IMR-90 (cell line): ENCODE measurements at regions not wholly inside any gene's neighbourhood (a gene's known extent, or its start where the extent isn't known, plus 50 kb on each side); places are given as distances from the start of the nearest gene placed in this dataset.

Experiments
- ATAC-seq: fragments of 200-7000 bp; cut with Tn5 transposase; 2 replicates; pipeline ENCODE4 v1.9.1; 2020; ENCODE audit warnings: low read depth, mild to moderate bottlenecking, moderate library complexity
- BruUV-seq: library from RNA; stranded (reverse); fragments of 400-500 nt; replicated peaks from 2 replicates; lab custom pipeline; 2021; lab: Mats Ljungman, UMichigan
- CTCF ChIA-PET: fragments of 300-600 bp; formaldehyde crosslinking; extraction: SDS; loops from one replicate; lab custom pipeline; 2021; ENCODE audit warnings: antibody characterized with exemption; lab: Yijun Ruan, JAX
- POLR2A ChIA-PET: fragments of 300-600 bp; sonication (Branson Sonifier 250); formaldehyde crosslinking; loops from one replicate; lab custom pipeline; 2022; ENCODE audit warnings: antibody characterized with exemption; ENCODE audit not compliant: unreplicated experiment; lab: Charles Lee
- DNase-seq: peaks from one replicate; pipeline ENCODE4 v3.0.0; 2013
- H2AFZ ChIP-seq: replicated peaks from 2 replicates; pipeline ENCODE3; 2013; ENCODE audit warnings: low read length, mild to moderate bottlenecking; ENCODE audit not compliant: poor library complexity
- H2AK5ac ChIP-seq: 2 replicates; pipeline ENCODE4 v1.6.1; 2013; ENCODE audit warnings: low read depth, low read length, inconsistent platforms
- H2AK9ac ChIP-seq: replicated peaks from 2 replicates; pipeline ENCODE3; 2013; ENCODE audit warnings: mild to moderate bottlenecking, low read depth, low read length, moderate library complexity; ENCODE audit not compliant: poor library complexity
- H2BK120ac ChIP-seq: 2 replicates; pipeline ENCODE4 v1.6.1; 2013; ENCODE audit warnings: low read depth, low read length, inconsistent platforms
- H2BK15ac ChIP-seq: 3 replicates; pipeline ENCODE4 v1.6.1; 2013; ENCODE audit warnings: low read depth, low read length, inconsistent platforms
- H2BK20ac ChIP-seq: 2 replicates; pipeline ENCODE4 v1.6.1; 2013; ENCODE audit warnings: low read depth, mild to moderate bottlenecking, inconsistent platforms, low read length, moderate library complexity
- H2BK5ac ChIP-seq: 2 replicates; pipeline ENCODE4 v1.6.1; 2013; ENCODE audit warnings: mild to moderate bottlenecking, low read depth, low read length, inconsistent platforms; ENCODE audit not compliant: poor library complexity, severe bottlenecking
- H3K14ac ChIP-seq: replicated peaks from 2 replicates; pipeline ENCODE4 v1.6.1; 2013; ENCODE audit warnings: low read depth, low read length, inconsistent platforms
- H3K18ac ChIP-seq: 2 replicates; pipeline ENCODE4 v1.6.1; 2013; ENCODE audit warnings: low read depth, low read length, control low read depth
- H3K23ac ChIP-seq: 2 replicates; pipeline ENCODE4 v1.6.1; 2013; ENCODE audit warnings: low read depth, low read length, inconsistent platforms
- H3K27ac ChIP-seq: 2 replicates; pipeline ENCODE4 v1.5.1; 2013; ENCODE audit warnings: mild to moderate bottlenecking, control low read depth, low read length; ENCODE audit not compliant: insufficient read depth
- H3K27me3 ChIP-seq: 2 replicates; pipeline ENCODE4 v1.6.1; 2013; ENCODE audit warnings: low read length; ENCODE audit not compliant: control insufficient read depth, insufficient read depth
- H3K36me3 ChIP-seq: 2 replicates; pipeline ENCODE4 v1.6.1; 2013; ENCODE audit warnings: low read length, mixed read lengths; ENCODE audit not compliant: control insufficient read depth, insufficient read depth
- H3K4ac ChIP-seq: 2 replicates; pipeline ENCODE4 v1.6.1; 2013; ENCODE audit warnings: low read depth, low read length, inconsistent platforms
- H3K4me1 ChIP-seq: 2 replicates; pipeline ENCODE4 v1.6.1; 2013; ENCODE audit warnings: low read length, mixed read lengths; ENCODE audit not compliant: control insufficient read depth, insufficient read depth
- H3K4me2 ChIP-seq: 2 replicates; pipeline ENCODE4 v1.6.1; 2013; ENCODE audit warnings: low read depth, mild to moderate bottlenecking, control low read depth, low read length, moderate library complexity
- H3K4me3 ChIP-seq: 2 replicates; pipeline ENCODE4 v1.5.1; 2013; ENCODE audit warnings: low read depth, mild to moderate bottlenecking, control low read depth, low read length, moderate library complexity; ENCODE audit not compliant: insufficient read depth
- H3K56ac ChIP-seq: 2 replicates; pipeline ENCODE4 v1.6.1; 2013; ENCODE audit warnings: low read length, inconsistent platforms; ENCODE audit not compliant: insufficient read depth; ENCODE audit errors: extremely low read depth
- H3K79me1 ChIP-seq, 2 experiments: 2 replicates each; pipeline ENCODE4 v1.6.1; 2013; ENCODE audit warnings: low read length in 2 of 2, inconsistent platforms in 1 of 2, low read depth in 1 of 2
- H3K9ac ChIP-seq: 2 replicates; pipeline ENCODE4 v1.6.1; 2013; ENCODE audit warnings: low read depth, low read length, control low read depth
- H3K9me1 ChIP-seq: 2 replicates; pipeline ENCODE4 v1.6.1; 2013; ENCODE audit warnings: low read length, inconsistent platforms; ENCODE audit not compliant: insufficient read depth
- H3K9me3 ChIP-seq: 2 replicates; pipeline ENCODE4 v1.6.1; 2013; ENCODE audit warnings: low read length; ENCODE audit not compliant: control insufficient read depth, insufficient read depth
- H4K20me1 ChIP-seq: 2 replicates; pipeline ENCODE4 v1.6.1; 2013; ENCODE audit warnings: low read length, inconsistent platforms; ENCODE audit not compliant: insufficient read depth
- H4K5ac ChIP-seq: 2 replicates; pipeline ENCODE4 v1.6.1; 2013; ENCODE audit warnings: mild to moderate bottlenecking, low read depth, low read length, control low read depth
- H4K8ac ChIP-seq, 2 experiments: 2 replicates each; pipeline ENCODE4 v1.6.1; 2013; ENCODE audit warnings: low read depth in 2 of 2, low read length in 2 of 2, control low read depth in 1 of 2, inconsistent platforms in 1 of 2
- H4K91ac ChIP-seq: 2 replicates; pipeline ENCODE4 v1.6.1; 2013; ENCODE audit warnings: low read depth, low read length, inconsistent platforms; ENCODE audit not compliant: insufficient read depth
- BHLHE40 ChIP-seq: fragments of 150-350 bp; IDR thresholded peaks from 2 replicates; pipeline ENCODE4 v1.6.1; 2016; ENCODE audit warnings: mild to moderate bottlenecking, low read depth, low read length
- CEBPB ChIP-seq: IDR thresholded peaks from 2 replicates; pipeline ENCODE4 v1.6.1; 2012; ENCODE audit warnings: low read depth, low read length, improper control_type of control experiment
- CHD1 ChIP-seq: IDR thresholded peaks from 2 replicates; pipeline ENCODE4 v1.6.1; 2012; ENCODE audit warnings: low read depth, low read length, improper control_type of control experiment
- CTCF ChIP-seq: conservative IDR thresholded peaks from 2 replicates; pipeline ENCODE4 v1.5.1; 2012; ENCODE audit warnings: mild to moderate bottlenecking, low read depth, low read length, improper control_type of control experiment
- ELK1 ChIP-seq: fragments of 150-350 bp; IDR thresholded peaks from 2 replicates; pipeline ENCODE4 v1.6.1; 2016; ENCODE audit warnings: low read depth, mild to moderate bottlenecking, low read length, moderate library complexity, borderline replicate concordance
- FOS ChIP-seq: fragments of 150-350 bp; IDR thresholded peaks from 2 replicates; pipeline ENCODE4 v1.6.1; 2016; ENCODE audit warnings: low read depth, low read length
- MAFK ChIP-seq: IDR thresholded peaks from 2 replicates; pipeline ENCODE4 v1.6.1; 2012; ENCODE audit warnings: low read depth, low read length, improper control_type of control experiment
- MAZ ChIP-seq: IDR thresholded peaks from 2 replicates; pipeline ENCODE4 v1.6.1; 2012; ENCODE audit warnings: low read depth, mild to moderate bottlenecking, low read length, improper control_type of control experiment, moderate library complexity, borderline replicate concordance
- MXI1 ChIP-seq: IDR thresholded peaks from 2 replicates; pipeline ENCODE4 v1.6.1; 2012; ENCODE audit warnings: low read depth, mild to moderate bottlenecking, low read length, moderate library complexity, borderline replicate concordance
- NFE2L2 ChIP-seq: fragments of 150-350 bp; IDR thresholded peaks from 2 replicates; pipeline ENCODE4 v1.6.1; 2016; ENCODE audit warnings: low read depth, mild to moderate bottlenecking, low read length
- POLR2A ChIP-seq: IDR thresholded peaks from 2 replicates; pipeline ENCODE4 v1.6.1; 2012; ENCODE audit warnings: mild to moderate bottlenecking, low read depth, low read length
- RAD21 ChIP-seq: IDR thresholded peaks from 2 replicates; pipeline ENCODE4 v1.6.1; 2012; ENCODE audit warnings: low read length, improper control_type of control experiment
- RCOR1 ChIP-seq: IDR thresholded peaks from 2 replicates; pipeline ENCODE4 v1.6.1; 2012; ENCODE audit warnings: mild to moderate bottlenecking, low read length, improper control_type of control experiment; ENCODE audit not compliant: insufficient replicate concordance
- RFX5 ChIP-seq: IDR thresholded peaks from 2 replicates; pipeline ENCODE4 v1.8.0; 2012; ENCODE audit warnings: low read depth, mild to moderate bottlenecking, low read length, moderate library complexity
- SMC3 ChIP-seq: fragments of 150-350 bp; IDR thresholded peaks from 2 replicates; pipeline ENCODE4 v1.6.1; 2016; ENCODE audit warnings: low read depth, mild to moderate bottlenecking, antibody characterized with exemption, low read length, moderate library complexity
- USF2 ChIP-seq: fragments of 150-350 bp; IDR thresholded peaks from 2 replicates; pipeline ENCODE4 v1.6.1; 2017; ENCODE audit warnings: mild to moderate bottlenecking, antibody characterized with exemption, low read length, low read depth
- WGBS, 2 experiments: methylation state at CpG; one replicate each; pipeline versions ENCODE4 v1.1.5 to v1.1.7; 2013; ENCODE audit warnings: missing lambda C conversion rate in 2 of 2; ENCODE audit not compliant: insufficient read length in 1 of 2; ENCODE audit errors: extremely low coverage in 2 of 2; 5-methylcytosine and 5-hydroxymethylcytosine counted together
- dilution Hi-C: fragments of 300-500 bp; cut with HindIII; formaldehyde crosslinking; loops from one replicate; pipeline ENCODE4 v1.14.3; 2018; ENCODE audit warnings: low sequenced_read_pairs; ENCODE audit not compliant: unreplicated experiment
- in situ Hi-C: fragments of 300-500 bp; cut with MboI; formaldehyde crosslinking; loops from 3 replicates; pipeline ENCODE4 v1.14.3; 2019; ENCODE audit warnings: low sequenced_read_pairs, inconsistent platforms, mixed read lengths
- intact Hi-C: fragments of 100-400 bp; cut with micrococcal nuclease; formaldehyde crosslinking; loops from 2 replicates; pipeline ENCODE4 v1.10.0; 2022

- no peak overlapping the region for H2BK15ac ChIP-seq
- H2AK5ac ChIP-seq: no peak overlapping the region
- H3K27me3 ChIP-seq: peaks cover 3% of the 10 kb centered on the region
- no peaks in the 10 kb centered on the region for H4K20me1 ChIP-seq
- no peaks in the 10 kb centered on the region for H3K9me3 ChIP-seq
- no peaks in the 10 kb centered on the region for H3K4me1 ChIP-seq
- H3K9me1 ChIP-seq: no peaks in the 10 kb centered on the region
- H3K14ac ChIP-seq: no peak overlapping the region
- H3K56ac ChIP-seq: no peak overlapping the region
- no peak overlapping the region for H4K91ac ChIP-seq
- no peak overlapping the region for H3K4me2 ChIP-seq
- H2BK20ac ChIP-seq: no peak overlapping the region
- CTCF ChIA-PET: no interaction called here
- TF ChIP-seq CTCF: no peak
- no peak for TF ChIP-seq MXI1
- TF ChIP-seq BHLHE40: no peak
- TF ChIP-seq CHD1: no peak
- no peak for TF ChIP-seq MAFK
- no peak for TF ChIP-seq RAD21
- no peak for TF ChIP-seq RFX5
- TF ChIP-seq ELK1: no peak
- TF ChIP-seq POLR2A: no peak
- no peak for TF ChIP-seq CEBPB
- no peak for TF ChIP-seq SMC3
- TF ChIP-seq MAZ: no peak
- no peak for TF ChIP-seq NFE2L2
- no peak for TF ChIP-seq USF2
- TF ChIP-seq RCOR1: no peak
- TF ChIP-seq FOS: no peak
- H3K23ac ChIP-seq: no peak overlapping the region
- ATAC-seq (no peak), DNase-seq (no peak)
- BruUV-seq: no TSS peak
- POLR2A ChIA-PET: no interaction called here
- H2BK120ac ChIP-seq: no peak overlapping the region
- H3K27ac ChIP-seq: no peak overlapping the region
- H3K4me3 ChIP-seq: no peak overlapping the region
- no peak overlapping the region for H2AFZ ChIP-seq
- no peak overlapping the region for H4K5ac ChIP-seq
- WGBS, 2 experiments: no CpG with 5 or more reads among the region's 3 CpGs
- H2AK9ac ChIP-seq: no peak overlapping the region
- H4K8ac ChIP-seq: no peak overlapping the region
- H2BK5ac ChIP-seq: no peak overlapping the region
- no peaks in the 10 kb centered on the region for H3K79me1 ChIP-seq
- H3K18ac ChIP-seq: no peak overlapping the region
- in situ Hi-C loops: no loop called here
- no peak overlapping the region for H3K9ac ChIP-seq
- dilution Hi-C loops: no loop called here
- intact Hi-C loops: no loop called here
- no peaks in the 10 kb centered on the region for H3K36me3 ChIP-seq
- no peak overlapping the region for H3K4ac ChIP-seq
Measured at GRCh38 chr13:36750461-36750860, 68.6 kb upstream of the RFXAP start.
